Body of pancreas (tissue), 4 donors: ENCODE measurements at regions not wholly inside any gene's neighbourhood (a gene's known extent, or its start where the extent isn't known, plus 50 kb on each side); places are given as distances from the start of the nearest gene placed in this dataset.

Source experiments
- ATAC-seq: fragments of 150-250 bp; one replicate; pipeline ENCODE4 v1.9.1; 2016
- DNase-seq, 4 donors: peaks; one replicate each; pipeline ENCODE4 v3.0.0-alpha.2; 2019
- H3K27ac ChIP-seq, 4 donors: fragments of 200-600 bp; sonication (generic); 1 replicate in 3 of 4; 2 replicates in 1 of 4; pipeline versions ENCODE4 v1.5.1 to v1.6.1; 2016 to 2019; ENCODE audit warnings: mild to moderate bottlenecking in 1 of 4, mixed read lengths in 1 of 4, moderate library complexity in 1 of 4
- H3K27me3 ChIP-seq, 2 donors: fragments of 200-600 bp; sonication (generic); one replicate each; pipeline ENCODE4 v1.6.0; 2016; ENCODE audit warnings: mild to moderate bottlenecking in 1 of 2
- H3K36me3 ChIP-seq, 2 donors: fragments of 200-600 bp; sonication (generic); replicated peaks in 1 of 2; 2 replicates each; pipeline ENCODE4 v1.5.1; 2016; ENCODE audit warnings: low read depth in 2 of 2; ENCODE audit not compliant: insufficient read depth in 1 of 2
- H3K4me1 ChIP-seq: fragments of 200-600 bp; sonication (generic); one replicate; pipeline ENCODE4 v1.6.0; 2016
- H3K4me3 ChIP-seq, 2 donors: fragments of 200-600 bp; sonication (generic); 1 replicate in 1 of 2; 2 replicates in 1 of 2; pipeline ENCODE4 v1.5.1; 2016 to 2019
- H3K9me3 ChIP-seq, 3 donors: fragments of 200-600 bp; sonication (generic); 1 replicate in 2 of 3; 2 replicates in 1 of 3; pipeline ENCODE4 v1.5.1; 2016
- CTCF ChIP-seq, 7 experiments: fragments of 450-650 bp in 4 of 7; fragments of 200-600 bp in 3 of 7; sonication (generic) in 3 of 7; IDR thresholded peaks; one replicate each; pipeline ENCODE4 v1.5.1; 2016 to 2019; ENCODE audit warnings: antibody characterized with exemption in 7 of 7
- POLR2A ChIP-seq, 3 donors: fragments of 450-650 bp; IDR thresholded peaks; one replicate each; pipeline ENCODE4 v1.6.1; 2016; ENCODE audit warnings: antibody characterized with exemption in 3 of 3, mild to moderate bottlenecking in 2 of 3
- WGBS, 2 donors: methylation state at CpG; one replicate each; pipeline ENCODE4 v1.1.5; 2017; 5-methylcytosine and 5-hydroxymethylcytosine counted together
- intact Hi-C: fragments of 100-400 bp; cut with DNase I; formaldehyde crosslinking; loops from one replicate; pipeline ENCODE4 v1.15.1; 2023

GRCh38 chrX:13489454-13489853, 79.9 kb upstream of the EGFL6 start:
- ATAC-seq (no peak), DNase-seq (peak in 3 of 4 donors; percentile 28 to 48 (median 33))
- WGBS, 2 donors, result 45% methylated on average over 5 of the region's 5 CpGs
- no peaks in the 10 kb centered on the region for H3K36me3 ChIP-seq
- H3K9me3 ChIP-seq, result no peaks in the 10 kb centered on the region
- H3K4me1 ChIP-seq, result peaks cover 13% of the 10 kb centered on the region
- TF ChIP-seq CTCF (IDR thresholded peaks at IDR 0.05) (no peak), POLR2A (IDR thresholded peaks at IDR 0.05) (no peak)
- H3K27ac ChIP-seq, result no peak overlapping the region
- H3K4me3 ChIP-seq, result no peak overlapping the region
- intact Hi-C loops, result loop anchor here (10.0 kb wide), 1 partner anchor 525 kb away; no protein-coding TSS in a partner anchor
- H3K27me3 ChIP-seq, result no peaks in the 10 kb centered on the region

- Histone ChIP-seq H3K36me3 (no peaks in the 10 kb centered on the region), H3K27me3 (no peaks in the 10 kb centered on the region), H3K4me3 (no peak overlapping the region), H3K27ac (peak overlapping the region in 3 of 4 donors; percentile 40 to 75 (median 74)), H3K4me1 (peaks cover 13% of the 10 kb centered on the region), H3K9me3 (no peaks in the 10 kb centered on the region)
- WGBS, 2 donors, result 1 to 8% methylated on average over 4 to 7 of the region's 7 CpGs
- peak; percentile 28 to 88 (median 85) for TF ChIP-seq CTCF (IDR thresholded peaks at IDR 0.05)
- TF ChIP-seq POLR2A (IDR thresholded peaks at IDR 0.05), result no peak
- DNase-seq (peak; percentile 45 to 59 (median 50)), ATAC-seq (peak; percentile 87)
- intact Hi-C loops, result loop anchor here (10.0 kb wide), 1 partner anchor 523 kb away; no protein-coding TSS in a partner anchor
Measured at GRCh38 chrX:13487731-13488505, 81.5 kb upstream of the EGFL6 start.

GRCh38 chrX:13485167-13485566, 84.2 kb upstream of the EGFL6 start:
- no peak for DNase-seq
- ATAC-seq, result no peak
- TF ChIP-seq CTCF (IDR thresholded peaks at IDR 0.05) (no peak), POLR2A (IDR thresholded peaks at IDR 0.05) (no peak)
- H3K9me3 ChIP-seq, result no peaks in the 10 kb centered on the region
- H3K4me3 ChIP-seq, result no peak overlapping the region
- WGBS, 2 donors, result 83 to 100% methylated on average over 2 of the region's 2 CpGs
- H3K27ac ChIP-seq, result no peak overlapping the region
- H3K27me3 ChIP-seq, result no peaks in the 10 kb centered on the region
- intact Hi-C loops, result loop anchor here (10.0 kb wide), 1 partner anchor 520 kb away; no protein-coding TSS in a partner anchor
- H3K36me3 ChIP-seq, result no peaks in the 10 kb centered on the region
- H3K4me1 ChIP-seq, result peaks cover 13% of the 10 kb centered on the region

- intact Hi-C loops, result loop anchor here (10.0 kb wide), 1 partner anchor 519 kb away; no protein-coding TSS in a partner anchor
- no peaks in the 10 kb centered on the region for H3K27me3 ChIP-seq
Measured at GRCh38 chrX:13483773-13484172, 85.6 kb upstream of the EGFL6 start.

More at GRCh38 chrX:13483773-13484172, 85.6 kb upstream of the EGFL6 start:
- Histone ChIP-seq H3K4me1 (peaks cover 13% of the 10 kb centered on the region), H3K9me3 (no peaks in the 10 kb centered on the region), H3K36me3 (no peaks in the 10 kb centered on the region), H3K4me3 (no peak overlapping the region), H3K27ac (no peak overlapping the region)
- no peak for ATAC-seq
- 84 to 87% methylated on average over 3 of the region's 3 CpGs for WGBS, 2 donors
- TF ChIP-seq POLR2A (IDR thresholded peaks at IDR 0.05), result no peak
- no peak for TF ChIP-seq CTCF (IDR thresholded peaks at IDR 0.05)
- no peak for DNase-seq
